ENCODE measurements at regions not wholly inside any gene's neighbourhood (a gene's known extent, or its start where the extent isn't known, plus 50 kb on each side); places are given as distances from the start of the nearest gene placed in this dataset.

DNA sequence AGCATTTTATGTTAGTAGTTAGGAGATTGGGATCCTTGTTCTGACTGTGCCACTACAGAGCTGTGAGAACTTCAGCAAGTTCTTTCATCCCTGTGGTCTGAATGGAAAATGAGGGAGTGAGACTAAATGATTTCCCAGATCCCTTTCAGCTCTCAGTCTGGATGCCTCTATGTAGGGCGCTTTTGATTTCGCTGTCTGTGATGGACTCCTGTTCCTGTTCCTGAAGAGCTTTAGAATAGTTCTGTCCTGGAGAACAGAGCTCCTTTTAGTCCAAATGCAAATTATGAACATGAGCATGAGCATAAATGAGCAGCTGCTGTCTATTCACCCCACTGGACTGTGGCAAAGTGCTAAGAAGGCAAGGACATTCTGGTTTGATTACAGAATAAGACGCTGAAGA is 61.4 kb upstream of the NT5E start:
- TF ChIP-seq CTCF (IDR thresholded peaks at IDR 0.05): no peak
- TF ChIP-seq POLR2AphosphoS5 (IDR thresholded peaks at IDR 0.05; ENCODE audit: low read depth, low read length): no peak
- no peak for TF ChIP-seq SIN3A (IDR thresholded peaks at IDR 0.05; ENCODE audit: borderline replicate concordance, insufficient read depth, low read depth, low read length)
- no peak for TF ChIP-seq TCF7L2 (IDR thresholded peaks at IDR 0.05; ENCODE audit: low read depth, low read length)
